GM12875 (cell line): ENCODE measurements at regions not wholly inside any gene's neighbourhood (a gene's known extent, or its start where the extent isn't known, plus 50 kb on each side); places are given as distances from the start of the nearest gene placed in this dataset.

ENCODE experiments used
- H3K4me3 ChIP-seq: one replicate; pipeline ENCODE4 v1.5.1; 2011; ENCODE audit warnings: low read depth, low read length, control low read depth
- CTCF ChIP-seq: IDR thresholded peaks from 2 replicates; pipeline ENCODE4 v1.5.1; 2011; ENCODE audit warnings: low read depth, mild to moderate bottlenecking, control low read depth, inconsistent platforms, low read length, moderate library complexity, borderline replicate concordance; ENCODE audit not compliant: insufficient read depth

- H3K4me3 ChIP-seq: no peak overlapping the region
- TF ChIP-seq CTCF: no peak
Measured at GRCh38 chr1:9448132-9449109, 90.8 kb upstream of the SLC25A33 start.

- no peak overlapping the region for H3K4me3 ChIP-seq
- no peak for TF ChIP-seq CTCF
Measured at GRCh38 chr1:9449110-9449627, 90.1 kb upstream of the SLC25A33 start.

GRCh38 chr1:9449976-9450696, 89.1 kb upstream of the SLC25A33 start:
- H3K4me3 ChIP-seq: no peak overlapping the region
- no peak for TF ChIP-seq CTCF

- H3K4me3 ChIP-seq: no peak overlapping the region
- TF ChIP-seq CTCF: no peak
Measured at GRCh38 chr1:9451081-9451480, 88.2 kb upstream of the SLC25A33 start.

GRCh38 chr1:9452516-9453140, 86.6 kb upstream of the SLC25A33 start:
- no peak for TF ChIP-seq CTCF
- no peak overlapping the region for H3K4me3 ChIP-seq

GRCh38 chr1:9453375-9453774, 85.9 kb upstream of the SLC25A33 start:
- no peak for TF ChIP-seq CTCF
- no peak overlapping the region for H3K4me3 ChIP-seq
